WTC11 (cell line): ENCODE measurements at regions not wholly inside any gene's neighbourhood (a gene's known extent, or its start where the extent isn't known, plus 50 kb on each side); places are given as distances from the start of the nearest gene placed in this dataset.

ENCODE experiments used
- ATAC-seq: fragments of 200-7000 bp; cut with Tn5 transposase; 2 replicates; pipeline ENCODE4 v1.10.0; 2021; ENCODE audit warnings: mild to moderate bottlenecking, moderate library complexity
- CTCF ChIA-PET: fragments of 300-600 bp; sonication (Branson Sonifier 250); formaldehyde crosslinking; loops from one replicate; lab custom pipeline; 2021; ENCODE audit warnings: antibody characterized with exemption; lab: Charles Lee
- POLR2A ChIA-PET: fragments of 350-600 bp; sonication (Branson Sonifier 250); formaldehyde crosslinking; loops from one replicate; lab custom pipeline; 2021; ENCODE audit warnings: antibody characterized with exemption; lab: Charles Lee
- DNase-seq: peaks from one replicate; pipeline ENCODE4 v3.0.0; 2021; ENCODE audit warnings: low spot score
- H3K27ac Mint-ChIP-seq: 2 replicates; pipeline ENCODE4 v1.8.0; 2021; ENCODE audit warnings: mixed read lengths
- H3K27me3 Mint-ChIP-seq: 2 replicates; pipeline ENCODE4 v1.8.0; 2021; ENCODE audit warnings: low read depth, mild to moderate bottlenecking, moderate library complexity, mixed read lengths
- H3K36me3 Mint-ChIP-seq: 2 replicates; pipeline ENCODE4 v1.8.0; 2021; ENCODE audit warnings: mixed read lengths
- H3K4me1 Mint-ChIP-seq: 2 replicates; pipeline ENCODE4 v1.8.0; 2022; ENCODE audit warnings: mixed read lengths
- H3K4me3 Mint-ChIP-seq: 2 replicates; pipeline ENCODE4 v1.8.0; 2021; ENCODE audit warnings: mild to moderate bottlenecking, moderate library complexity, mixed read lengths
- H3K9me3 Mint-ChIP-seq: 2 replicates; pipeline ENCODE4 v1.8.0; 2021; ENCODE audit warnings: mixed read lengths
- CBFB ChIP-seq: sonication (generic); formaldehyde crosslinking; IDR thresholded peaks from 2 replicates; pipeline ENCODE4 v1.8.1; 2022; ENCODE audit warnings: mild to moderate bottlenecking, low read depth, missing genetic modification reagents
- E2F5 ChIP-seq: sonication (generic); formaldehyde crosslinking; IDR thresholded peaks from 2 replicates; pipeline ENCODE4 v1.8.1; 2022; ENCODE audit warnings: mild to moderate bottlenecking, moderate library complexity, missing genetic modification reagents
- FOXP4 ChIP-seq: sonication (generic); formaldehyde crosslinking; IDR thresholded peaks from 2 replicates; pipeline ENCODE4 v1.8.0; 2022; ENCODE audit warnings: mild to moderate bottlenecking, missing genetic modification reagents
- GRHL2 ChIP-seq: fragments of 250-450 bp; sonication (Bioruptor Pico); IDR thresholded peaks from 2 replicates; pipeline ENCODE4 v1.8.0; 2022; ENCODE audit warnings: mild to moderate bottlenecking, moderate library complexity; ENCODE audit not compliant: insufficient replicate concordance, severe bottlenecking
- MLX ChIP-seq: sonication (generic); formaldehyde crosslinking; IDR thresholded peaks from 2 replicates; pipeline ENCODE4 v1.8.1; 2023; ENCODE audit warnings: mild to moderate bottlenecking, missing genetic modification reagents, moderate library complexity
- MYBL2 ChIP-seq: sonication (generic); formaldehyde crosslinking; IDR thresholded peaks from 2 replicates; pipeline ENCODE4 v1.8.1; 2023; ENCODE audit warnings: mild to moderate bottlenecking, moderate library complexity, missing genetic modification reagents
- NR2C2 ChIP-seq: sonication (generic); formaldehyde crosslinking; IDR thresholded peaks from 2 replicates; pipeline ENCODE4 v1.8.0; 2022; ENCODE audit warnings: mild to moderate bottlenecking, missing genetic modification reagents
- OVOL2 ChIP-seq: fragments of 250-450 bp; sonication (Bioruptor Pico); IDR thresholded peaks from 2 replicates; pipeline ENCODE4 v1.9.0; 2021; ENCODE audit warnings: mild to moderate bottlenecking, borderline replicate concordance
- ZBTB21 ChIP-seq: sonication (generic); formaldehyde crosslinking; IDR thresholded peaks from 2 replicates; pipeline ENCODE4 v1.8.1; 2023; ENCODE audit warnings: mild to moderate bottlenecking, missing genetic modification reagents, borderline replicate concordance
- ZNF121 ChIP-seq: sonication (generic); formaldehyde crosslinking; IDR thresholded peaks from 2 replicates; pipeline ENCODE4 v1.8.0; 2023; ENCODE audit warnings: missing genetic modification reagents
- ZNF317 ChIP-seq: sonication (generic); formaldehyde crosslinking; IDR thresholded peaks from 2 replicates; pipeline ENCODE4 v1.8.1; 2023; ENCODE audit warnings: low read depth, mild to moderate bottlenecking, moderate library complexity, missing genetic modification reagents, borderline replicate concordance
- ZNF423 ChIP-seq: fragments of 250-450 bp; sonication (Bioruptor Pico); IDR thresholded peaks from 2 replicates; pipeline ENCODE4 v2.1.2; 2022; ENCODE audit warnings: mild to moderate bottlenecking, moderate library complexity
- TF ChIP-seq, protein P1 (sequence below): sonication (generic); formaldehyde crosslinking; IDR thresholded peaks from 2 replicates; pipeline ENCODE4 v1.8.1; 2022; ENCODE audit warnings: low read depth, mild to moderate bottlenecking, moderate library complexity, missing genetic modification reagents, borderline replicate concordance
- TF ChIP-seq, protein P2 (sequence below): sonication (generic); formaldehyde crosslinking; IDR thresholded peaks from 2 replicates; pipeline ENCODE4 v1.8.0; 2022; ENCODE audit warnings: mild to moderate bottlenecking, missing genetic modification reagents
- TF ChIP-seq, protein P3 (sequence below): fragments of 250-450 bp; sonication (Bioruptor Pico); IDR thresholded peaks from 2 replicates; pipeline ENCODE4 v1.9.0; 2021; ENCODE audit warnings: moderate library complexity, mild to moderate bottlenecking, inconsistent platforms, borderline replicate concordance
- TF ChIP-seq, protein P4 (sequence below): sonication (generic); formaldehyde crosslinking; IDR thresholded peaks from 2 replicates; pipeline ENCODE4 v1.8.1; 2023; ENCODE audit warnings: mild to moderate bottlenecking, missing genetic modification reagents, borderline replicate concordance

DNA sequence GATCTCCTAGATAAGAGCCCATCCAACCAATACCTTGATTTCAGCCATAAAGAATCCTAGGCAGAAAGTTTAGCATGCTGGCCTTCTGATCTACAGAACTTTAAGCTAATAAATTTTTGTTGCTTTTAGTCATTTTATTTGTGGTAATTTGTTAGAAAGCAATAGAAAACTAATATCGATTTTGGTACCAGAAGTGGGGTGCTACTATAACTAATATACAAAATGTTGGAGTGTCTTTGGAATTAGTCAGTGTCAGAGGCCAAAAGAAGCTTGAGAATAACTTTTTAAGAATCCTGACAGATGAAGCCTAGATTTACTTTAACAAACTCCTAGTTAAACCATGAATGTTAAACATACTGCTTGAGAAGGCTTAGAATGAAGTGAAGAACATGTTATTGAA lies 83.6 kb upstream of the HSF2 start (continued):
- TF ChIP-seq FOXP4 (CRISPR knock-in tag) = no peak
- TF ChIP-seq, protein P1, sequence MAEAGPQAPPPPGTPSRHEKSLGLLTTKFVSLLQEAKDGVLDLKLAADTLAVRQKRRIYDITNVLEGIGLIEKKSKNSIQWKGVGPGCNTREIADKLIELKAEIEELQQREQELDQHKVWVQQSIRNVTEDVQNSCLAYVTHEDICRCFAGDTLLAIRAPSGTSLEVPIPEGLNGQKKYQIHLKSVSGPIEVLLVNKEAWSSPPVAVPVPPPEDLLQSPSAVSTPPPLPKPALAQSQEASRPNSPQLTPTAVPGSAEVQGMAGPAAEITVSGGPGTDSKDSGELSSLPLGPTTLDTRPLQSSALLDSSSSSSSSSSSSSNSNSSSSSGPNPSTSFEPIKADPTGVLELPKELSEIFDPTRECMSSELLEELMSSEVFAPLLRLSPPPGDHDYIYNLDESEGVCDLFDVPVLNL (CRISPR knock-in tag) = no peak
- no peak for TF ChIP-seq E2F5 (CRISPR knock-in tag)
- TF ChIP-seq NR2C2 (CRISPR knock-in tag) = no peak
- no peak for TF ChIP-seq CBFB (CRISPR knock-in tag)
- no peak for TF ChIP-seq ZNF317 (CRISPR knock-in tag)
- TF ChIP-seq, protein P2, sequence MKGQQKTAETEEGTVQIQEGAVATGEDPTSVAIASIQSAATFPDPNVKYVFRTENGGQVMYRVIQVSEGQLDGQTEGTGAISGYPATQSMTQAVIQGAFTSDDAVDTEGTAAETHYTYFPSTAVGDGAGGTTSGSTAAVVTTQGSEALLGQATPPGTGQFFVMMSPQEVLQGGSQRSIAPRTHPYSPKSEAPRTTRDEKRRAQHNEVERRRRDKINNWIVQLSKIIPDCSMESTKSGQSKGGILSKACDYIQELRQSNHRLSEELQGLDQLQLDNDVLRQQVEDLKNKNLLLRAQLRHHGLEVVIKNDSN = no peak
- TF ChIP-seq ZBTB21 (CRISPR knock-in tag) = no peak
- TF ChIP-seq, protein P3, sequence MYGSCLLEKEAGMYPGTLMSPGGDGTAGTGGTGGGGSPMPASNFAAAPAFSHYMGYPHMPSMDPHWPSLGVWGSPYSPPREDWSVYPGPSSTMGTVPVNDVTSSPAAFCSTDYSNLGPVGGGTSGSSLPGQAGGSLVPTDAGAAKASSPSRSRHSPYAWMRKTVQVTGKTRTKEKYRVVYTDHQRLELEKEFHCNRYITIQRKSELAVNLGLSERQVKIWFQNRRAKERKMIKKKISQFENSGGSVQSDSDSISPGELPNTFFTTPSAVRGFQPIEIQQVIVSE (CRISPR knock-in tag) = no peak
- no peak for TF ChIP-seq ZNF423 (CRISPR knock-in tag)
- TF ChIP-seq OVOL2 = no peak
- no peak for TF ChIP-seq ZNF121 (CRISPR knock-in tag)
- no peak for TF ChIP-seq MLX
- TF ChIP-seq GRHL2 (CRISPR knock-in tag) = no peak

DNA sequence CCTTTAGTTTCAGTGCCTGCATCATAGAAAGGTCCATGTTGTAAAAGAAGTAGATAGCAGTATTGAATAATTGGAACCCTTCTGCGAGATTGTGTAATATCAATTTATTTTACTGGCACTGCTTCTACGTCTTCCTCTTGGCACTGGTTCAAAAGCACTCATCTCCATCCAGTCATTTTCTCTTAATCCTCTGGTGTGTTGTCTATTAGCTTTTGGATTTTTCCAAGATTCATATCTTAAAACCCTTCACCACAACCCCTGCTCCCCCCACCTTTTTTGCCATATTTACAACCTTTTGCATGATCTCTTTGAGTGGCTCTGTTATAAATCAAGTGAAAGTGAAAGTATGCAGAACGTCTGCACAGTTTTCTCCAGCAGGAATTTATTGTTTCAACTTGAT lies 76.6 kb upstream of the HSF2 start:
- no peaks in the 10 kb centered on the region for H3K27me3 Mint-ChIP-seq
- DNase-seq (no peak), ATAC-seq (no peak)
- CTCF ChIA-PET = no interaction called here
- H3K4me1 Mint-ChIP-seq = peaks cover 4% of the 10 kb centered on the region
- H3K9me3 Mint-ChIP-seq = peaks cover 13% of the 10 kb centered on the region
- POLR2A ChIA-PET = no interaction called here
- 0 out of 2 replicates have a peak, but pooled peaks cover 3% of the 10 kb centered on the region for H3K36me3 Mint-ChIP-seq
- TF ChIP-seq, protein P4, sequence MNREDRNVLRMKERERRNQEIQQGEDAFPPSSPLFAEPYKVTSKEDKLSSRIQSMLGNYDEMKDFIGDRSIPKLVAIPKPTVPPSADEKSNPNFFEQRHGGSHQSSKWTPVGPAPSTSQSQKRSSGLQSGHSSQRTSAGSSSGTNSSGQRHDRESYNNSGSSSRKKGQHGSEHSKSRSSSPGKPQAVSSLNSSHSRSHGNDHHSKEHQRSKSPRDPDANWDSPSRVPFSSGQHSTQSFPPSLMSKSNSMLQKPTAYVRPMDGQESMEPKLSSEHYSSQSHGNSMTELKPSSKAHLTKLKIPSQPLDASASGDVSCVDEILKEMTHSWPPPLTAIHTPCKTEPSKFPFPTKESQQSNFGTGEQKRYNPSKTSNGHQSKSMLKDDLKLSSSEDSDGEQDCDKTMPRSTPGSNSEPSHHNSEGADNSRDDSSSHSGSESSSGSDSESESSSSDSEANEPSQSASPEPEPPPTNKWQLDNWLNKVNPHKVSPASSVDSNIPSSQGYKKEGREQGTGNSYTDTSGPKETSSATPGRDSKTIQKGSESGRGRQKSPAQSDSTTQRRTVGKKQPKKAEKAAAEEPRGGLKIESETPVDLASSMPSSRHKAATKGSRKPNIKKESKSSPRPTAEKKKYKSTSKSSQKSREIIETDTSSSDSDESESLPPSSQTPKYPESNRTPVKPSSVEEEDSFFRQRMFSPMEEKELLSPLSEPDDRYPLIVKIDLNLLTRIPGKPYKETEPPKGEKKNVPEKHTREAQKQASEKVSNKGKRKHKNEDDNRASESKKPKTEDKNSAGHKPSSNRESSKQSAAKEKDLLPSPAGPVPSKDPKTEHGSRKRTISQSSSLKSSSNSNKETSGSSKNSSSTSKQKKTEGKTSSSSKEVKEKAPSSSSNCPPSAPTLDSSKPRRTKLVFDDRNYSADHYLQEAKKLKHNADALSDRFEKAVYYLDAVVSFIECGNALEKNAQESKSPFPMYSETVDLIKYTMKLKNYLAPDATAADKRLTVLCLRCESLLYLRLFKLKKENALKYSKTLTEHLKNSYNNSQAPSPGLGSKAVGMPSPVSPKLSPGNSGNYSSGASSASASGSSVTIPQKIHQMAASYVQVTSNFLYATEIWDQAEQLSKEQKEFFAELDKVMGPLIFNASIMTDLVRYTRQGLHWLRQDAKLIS (CRISPR knock-in tag) = no peak
- TF ChIP-seq MYBL2 (CRISPR knock-in tag) (no peak), ZNF121 (CRISPR knock-in tag) (no peak)
- H3K4me3 Mint-ChIP-seq = no peak overlapping the region
- no peak overlapping the region for H3K27ac Mint-ChIP-seq
